ENCODE measurements at regions not wholly inside any gene's neighbourhood (a gene's known extent, or its start where the extent isn't known, plus 50 kb on each side); places are given as distances from the start of the nearest gene placed in this dataset.

DNA sequence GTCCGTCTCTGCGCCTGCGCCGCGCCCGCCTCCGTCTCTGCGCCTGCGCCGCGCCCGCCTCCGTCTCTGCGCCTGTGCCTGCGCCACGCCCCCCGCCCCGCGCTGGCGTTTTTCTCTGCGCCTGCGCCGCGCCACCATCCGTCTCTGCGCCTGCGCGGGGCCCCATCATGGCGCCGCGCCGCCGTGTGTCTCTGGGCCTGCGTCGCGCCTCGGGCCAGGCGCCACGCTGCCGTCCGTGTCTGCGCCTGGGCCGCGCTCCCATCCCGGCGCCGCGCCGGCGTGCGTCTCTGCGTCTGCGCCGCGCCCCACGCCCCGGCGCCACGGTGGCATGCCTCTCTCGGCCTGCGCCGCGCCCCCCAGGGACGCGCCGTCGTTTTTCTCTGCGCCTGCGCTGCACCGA lies 51.8 kb upstream of the DUX4 start:
- TF ChIP-seq, protein P1, sequence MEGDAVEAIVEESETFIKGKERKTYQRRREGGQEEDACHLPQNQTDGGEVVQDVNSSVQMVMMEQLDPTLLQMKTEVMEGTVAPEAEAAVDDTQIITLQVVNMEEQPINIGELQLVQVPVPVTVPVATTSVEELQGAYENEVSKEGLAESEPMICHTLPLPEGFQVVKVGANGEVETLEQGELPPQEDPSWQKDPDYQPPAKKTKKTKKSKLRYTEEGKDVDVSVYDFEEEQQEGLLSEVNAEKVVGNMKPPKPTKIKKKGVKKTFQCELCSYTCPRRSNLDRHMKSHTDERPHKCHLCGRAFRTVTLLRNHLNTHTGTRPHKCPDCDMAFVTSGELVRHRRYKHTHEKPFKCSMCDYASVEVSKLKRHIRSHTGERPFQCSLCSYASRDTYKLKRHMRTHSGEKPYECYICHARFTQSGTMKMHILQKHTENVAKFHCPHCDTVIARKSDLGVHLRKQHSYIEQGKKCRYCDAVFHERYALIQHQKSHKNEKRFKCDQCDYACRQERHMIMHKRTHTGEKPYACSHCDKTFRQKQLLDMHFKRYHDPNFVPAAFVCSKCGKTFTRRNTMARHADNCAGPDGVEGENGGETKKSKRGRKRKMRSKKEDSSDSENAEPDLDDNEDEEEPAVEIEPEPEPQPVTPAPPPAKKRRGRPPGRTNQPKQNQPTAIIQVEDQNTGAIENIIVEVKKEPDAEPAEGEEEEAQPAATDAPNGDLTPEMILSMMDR (IDR thresholded peaks at IDR 0.05 in 2 of 3, conservative IDR thresholded peaks at IDR 0.05 in 1 of 3; ENCODE audit: borderline replicate concordance in 1 of 3, insufficient read depth in 1 of 3, low read depth in 2 of 3, low read length in 2 of 3), result no peak
- TF ChIP-seq, protein P2, sequence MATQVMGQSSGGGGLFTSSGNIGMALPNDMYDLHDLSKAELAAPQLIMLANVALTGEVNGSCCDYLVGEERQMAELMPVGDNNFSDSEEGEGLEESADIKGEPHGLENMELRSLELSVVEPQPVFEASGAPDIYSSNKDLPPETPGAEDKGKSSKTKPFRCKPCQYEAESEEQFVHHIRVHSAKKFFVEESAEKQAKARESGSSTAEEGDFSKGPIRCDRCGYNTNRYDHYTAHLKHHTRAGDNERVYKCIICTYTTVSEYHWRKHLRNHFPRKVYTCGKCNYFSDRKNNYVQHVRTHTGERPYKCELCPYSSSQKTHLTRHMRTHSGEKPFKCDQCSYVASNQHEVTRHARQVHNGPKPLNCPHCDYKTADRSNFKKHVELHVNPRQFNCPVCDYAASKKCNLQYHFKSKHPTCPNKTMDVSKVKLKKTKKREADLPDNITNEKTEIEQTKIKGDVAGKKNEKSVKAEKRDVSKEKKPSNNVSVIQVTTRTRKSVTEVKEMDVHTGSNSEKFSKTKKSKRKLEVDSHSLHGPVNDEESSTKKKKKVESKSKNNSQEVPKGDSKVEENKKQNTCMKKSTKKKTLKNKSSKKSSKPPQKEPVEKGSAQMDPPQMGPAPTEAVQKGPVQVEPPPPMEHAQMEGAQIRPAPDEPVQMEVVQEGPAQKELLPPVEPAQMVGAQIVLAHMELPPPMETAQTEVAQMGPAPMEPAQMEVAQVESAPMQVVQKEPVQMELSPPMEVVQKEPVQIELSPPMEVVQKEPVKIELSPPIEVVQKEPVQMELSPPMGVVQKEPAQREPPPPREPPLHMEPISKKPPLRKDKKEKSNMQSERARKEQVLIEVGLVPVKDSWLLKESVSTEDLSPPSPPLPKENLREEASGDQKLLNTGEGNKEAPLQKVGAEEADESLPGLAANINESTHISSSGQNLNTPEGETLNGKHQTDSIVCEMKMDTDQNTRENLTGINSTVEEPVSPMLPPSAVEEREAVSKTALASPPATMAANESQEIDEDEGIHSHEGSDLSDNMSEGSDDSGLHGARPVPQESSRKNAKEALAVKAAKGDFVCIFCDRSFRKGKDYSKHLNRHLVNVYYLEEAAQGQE (IDR thresholded peaks at IDR 0.05; ENCODE audit: low read depth), result no peak
- TF ChIP-seq SIN3A (IDR thresholded peaks at IDR 0.05; ENCODE audit: low read depth) (no peak), SRF (IDR thresholded peaks at IDR 0.05; ENCODE audit: low read depth) (no peak), POLR2A (IDR thresholded peaks at IDR 0.05; ENCODE audit: borderline replicate concordance, extremely low read depth, insufficient read depth, insufficient read length) (no peak)
